ENCODE measurements at regions not wholly inside any gene's neighbourhood (a gene's known extent, or its start where the extent isn't known, plus 50 kb on each side); places are given as distances from the start of the nearest gene placed in this dataset.

GRCh38 chr2:34254272-34254878 is 655.3 kb upstream of the FAM98A start:
- CTCF ChIA-PET, result no interaction called here
- Mint-ChIP-seq H3K4me1 (ENCODE audit: low read depth, unreplicated experiment) (no peaks in the 10 kb centered on the region), H3K27me3 (ENCODE audit: unreplicated experiment) (no peaks in the 10 kb centered on the region), H3K9me3 (ENCODE audit: low read depth, unreplicated experiment) (peaks cover 10% of the 10 kb centered on the region), H3K27ac (ENCODE audit: unreplicated experiment) (no peak overlapping the region), H3K4me3 (ENCODE audit: low read depth, unreplicated experiment) (no peak overlapping the region), H3K36me3 (ENCODE audit: insufficient read depth, unreplicated experiment) (no peaks in the 10 kb centered on the region)
- no TSS peak for BruUV-seq (replicated peaks)
- intact Hi-C loops (cut with micrococcal nuclease; ENCODE audit: unreplicated experiment), result no loop called here
- no peak for TF ChIP-seq CTCF (IDR thresholded peaks at IDR 0.05; ENCODE audit: unreplicated experiment)
- DNase-seq, result no peak

DNA sequence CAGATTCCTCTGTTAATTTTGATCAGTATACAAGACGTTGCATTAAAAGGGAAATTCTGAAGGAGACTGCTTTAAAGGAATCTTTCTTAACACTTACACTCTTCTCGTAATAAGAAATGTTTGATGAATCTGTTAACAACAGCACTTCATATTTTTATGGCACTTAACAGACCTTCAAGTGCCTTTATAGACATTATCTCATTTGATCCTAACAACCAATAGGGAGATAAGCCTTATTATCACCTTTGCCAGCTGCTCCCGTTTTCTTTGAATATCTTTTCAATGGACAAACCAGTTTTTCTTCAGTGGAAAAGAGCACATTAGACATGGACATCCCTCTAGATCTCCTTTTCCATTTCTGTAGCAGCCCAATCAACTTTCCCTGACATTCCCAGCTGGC is 653.0 kb upstream of the FAM98A start:
- H3K27me3 Mint-ChIP-seq (ENCODE audit: unreplicated experiment), result no peaks in the 10 kb centered on the region
- TF ChIP-seq CTCF (IDR thresholded peaks at IDR 0.05; ENCODE audit: unreplicated experiment), result no peak
- no peak overlapping the region for H3K27ac Mint-ChIP-seq (ENCODE audit: unreplicated experiment)
- no peaks in the 10 kb centered on the region for H3K36me3 Mint-ChIP-seq (ENCODE audit: insufficient read depth, unreplicated experiment)
- no peak for DNase-seq
- H3K9me3 Mint-ChIP-seq (ENCODE audit: low read depth, unreplicated experiment), result peaks cover 10% of the 10 kb centered on the region
- H3K4me1 Mint-ChIP-seq (ENCODE audit: low read depth, unreplicated experiment), result no peaks in the 10 kb centered on the region
- no peak overlapping the region for H3K4me3 Mint-ChIP-seq (ENCODE audit: low read depth, unreplicated experiment)
- BruUV-seq (replicated peaks), result no TSS peak
- intact Hi-C loops (cut with micrococcal nuclease; ENCODE audit: unreplicated experiment), result no loop called here
- CTCF ChIA-PET, result no interaction called here

DNA sequence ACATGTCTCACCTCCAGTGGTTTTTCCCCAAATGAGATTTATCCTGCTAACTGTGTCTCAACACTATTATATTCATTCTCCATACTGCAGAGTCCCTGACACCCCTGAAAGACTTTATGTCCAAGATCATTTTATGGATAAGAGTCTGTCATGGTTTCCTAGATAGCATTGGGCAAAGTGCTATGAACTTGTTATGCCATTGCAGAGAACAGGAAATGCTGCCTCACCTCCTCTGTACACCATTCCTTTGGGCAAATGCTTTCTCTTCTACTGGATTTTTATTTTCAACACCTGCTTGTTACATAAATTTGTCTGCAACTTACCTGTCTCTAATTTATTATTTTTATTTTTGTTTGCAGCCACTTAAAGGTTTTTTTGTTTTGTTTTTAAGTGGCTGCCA is 652.5 kb upstream of the FAM98A start:
- TF ChIP-seq CTCF (IDR thresholded peaks at IDR 0.05; ENCODE audit: unreplicated experiment), result no peak
- Mint-ChIP-seq H3K4me3 (ENCODE audit: low read depth, unreplicated experiment) (no peak overlapping the region), H3K27me3 (ENCODE audit: unreplicated experiment) (no peaks in the 10 kb centered on the region), H3K27ac (ENCODE audit: unreplicated experiment) (no peak overlapping the region), H3K36me3 (ENCODE audit: insufficient read depth, unreplicated experiment) (no peaks in the 10 kb centered on the region), H3K4me1 (ENCODE audit: low read depth, unreplicated experiment) (no peaks in the 10 kb centered on the region), H3K9me3 (ENCODE audit: low read depth, unreplicated experiment) (peaks cover 10% of the 10 kb centered on the region)
- intact Hi-C loops (cut with micrococcal nuclease; ENCODE audit: unreplicated experiment), result no loop called here
- BruUV-seq (replicated peaks), result no TSS peak
- CTCF ChIA-PET, result no interaction called here
- DNase-seq, result no peak

DNA sequence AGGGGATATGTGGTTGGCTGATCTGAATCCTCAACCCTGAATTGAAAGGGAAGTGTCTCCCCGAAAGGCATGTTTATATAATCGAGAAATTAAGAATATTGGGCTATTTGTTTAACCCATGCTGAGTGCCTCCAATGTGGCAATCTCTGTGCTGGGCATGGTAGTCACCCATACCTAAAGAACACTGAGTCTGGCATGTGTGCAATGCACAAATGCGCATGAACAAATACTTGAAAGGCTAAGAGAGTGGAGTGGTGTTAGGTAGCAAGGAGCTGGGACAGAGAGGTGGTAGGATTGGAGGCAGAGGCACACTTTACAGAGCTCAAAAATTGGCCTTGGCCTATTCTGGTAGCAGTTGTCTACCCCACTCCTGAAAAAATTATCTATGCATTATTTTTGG is 645.1 kb upstream of the FAM98A start:
- Mint-ChIP-seq H3K36me3 (ENCODE audit: insufficient read depth, unreplicated experiment) (no peaks in the 10 kb centered on the region), H3K27me3 (ENCODE audit: unreplicated experiment) (no peaks in the 10 kb centered on the region), H3K9me3 (ENCODE audit: low read depth, unreplicated experiment) (peaks cover 2% of the 10 kb centered on the region), H3K27ac (ENCODE audit: unreplicated experiment) (no peak overlapping the region), H3K4me1 (ENCODE audit: low read depth, unreplicated experiment) (no peaks in the 10 kb centered on the region), H3K4me3 (ENCODE audit: low read depth, unreplicated experiment) (no peak overlapping the region)
- no peak for TF ChIP-seq CTCF (IDR thresholded peaks at IDR 0.05; ENCODE audit: unreplicated experiment)
- CTCF ChIA-PET, result no interaction called here
- DNase-seq, result no peak
- intact Hi-C loops (cut with micrococcal nuclease; ENCODE audit: unreplicated experiment), result no loop called here
- no TSS peak for BruUV-seq (replicated peaks)
